ENCODE measurements at regions not wholly inside any gene's neighbourhood (a gene's known extent, or its start where the extent isn't known, plus 50 kb on each side); places are given as distances from the start of the nearest gene placed in this dataset.
"Not testable (repeated sequence)": the region's sequence is repeated elsewhere in the genome, so short reads cannot be mapped to it uniquely, and the experiment has no call there.

- H3K4me1 Mint-ChIP-seq (ENCODE audit: low read depth in 2 of 2) = no peaks in the 10 kb centered on the region
- no peaks in the 10 kb centered on the region for H3K36me3 Mint-ChIP-seq (ENCODE audit: insufficient read depth)
- no peak overlapping the region for H3K4me3 Mint-ChIP-seq
- H3K27ac Mint-ChIP-seq = no peak overlapping the region
- ATAC-seq (replicated peaks) (no peak), DNase-seq (no peak)
- no peaks in the 10 kb centered on the region for H3K9me3 Mint-ChIP-seq
- no peaks in the 10 kb centered on the region for H3K27me3 Mint-ChIP-seq
These were observed 419.4 kb downstream of the NDFIP2 start for GRCh38 chr13:79900356-79900755.

- no peaks in the 10 kb centered on the region for H3K4me1 Mint-ChIP-seq (ENCODE audit: low read depth in 2 of 2)
- DNase-seq (no peak), ATAC-seq (replicated peaks) (no peak)
- H3K36me3 Mint-ChIP-seq (ENCODE audit: insufficient read depth) = no peaks in the 10 kb centered on the region
- H3K27ac Mint-ChIP-seq = no peak overlapping the region
- H3K4me3 Mint-ChIP-seq = no peak overlapping the region
- no peaks in the 10 kb centered on the region for H3K9me3 Mint-ChIP-seq
- H3K27me3 Mint-ChIP-seq = no peaks in the 10 kb centered on the region
These were observed 418.0 kb downstream of the NDFIP2 start for GRCh38 chr13:79898996-79899395.

- DNase-seq (no peak), ATAC-seq (replicated peaks) (no peak)
- H3K36me3 Mint-ChIP-seq (ENCODE audit: insufficient read depth) = no peaks in the 10 kb centered on the region
- H3K9me3 Mint-ChIP-seq = no peaks in the 10 kb centered on the region
- H3K27ac Mint-ChIP-seq = no peak overlapping the region
- H3K4me3 Mint-ChIP-seq = no peak overlapping the region
- H3K4me1 Mint-ChIP-seq (ENCODE audit: low read depth in 2 of 2) = no peaks in the 10 kb centered on the region
- H3K27me3 Mint-ChIP-seq = no peaks in the 10 kb centered on the region
These were observed 417.4 kb downstream of the NDFIP2 start for GRCh38 chr13:79898202-79898826.

GRCh38 chr13:79896851-79897250 is 415.9 kb downstream of the NDFIP2 start:
- Mint-ChIP-seq H3K27ac (no peak overlapping the region), H3K27me3 (no peaks in the 10 kb centered on the region), H3K4me1 (ENCODE audit: low read depth in 2 of 2) (no peaks in the 10 kb centered on the region), H3K36me3 (ENCODE audit: insufficient read depth) (no peaks in the 10 kb centered on the region), H3K4me3 (no peak overlapping the region), H3K9me3 (no peaks in the 10 kb centered on the region)
- DNase-seq (no peak), ATAC-seq (replicated peaks) (no peak)

GRCh38 chr13:79895416-79895815 is 414.5 kb downstream of the NDFIP2 start:
- DNase-seq (no peak), ATAC-seq (replicated peaks) (no peak)
- H3K4me1 Mint-ChIP-seq (ENCODE audit: low read depth in 2 of 2) = no peaks in the 10 kb centered on the region
- H3K4me3 Mint-ChIP-seq = no peak overlapping the region
- H3K9me3 Mint-ChIP-seq = no peaks in the 10 kb centered on the region
- H3K36me3 Mint-ChIP-seq (ENCODE audit: insufficient read depth) = no peaks in the 10 kb centered on the region
- no peaks in the 10 kb centered on the region for H3K27me3 Mint-ChIP-seq
- H3K27ac Mint-ChIP-seq = no peak overlapping the region

- H3K4me1 Mint-ChIP-seq (ENCODE audit: low read depth in 2 of 2); DNase-seq; H3K4me3 Mint-ChIP-seq; H3K36me3 Mint-ChIP-seq (ENCODE audit: insufficient read depth); H3K27me3 Mint-ChIP-seq; H3K27ac Mint-ChIP-seq; ATAC-seq (replicated peaks): not testable (repeated sequence)
- H3K9me3 Mint-ChIP-seq = peaks cover 2 to 20% of the 10 kb centered on the region in 2 donors
These were observed 406.3 kb downstream of the NDFIP2 start for GRCh38 chr13:79887278-79887677.

GRCh38 chr13:79886601-79887000 is 405.6 kb downstream of the NDFIP2 start:
- no peak overlapping the region for H3K4me3 Mint-ChIP-seq
- no peaks in the 10 kb centered on the region for H3K36me3 Mint-ChIP-seq (ENCODE audit: insufficient read depth)
- peaks cover 2 to 20% of the 10 kb centered on the region in 2 donors for H3K9me3 Mint-ChIP-seq

GRCh38 chr13:79884890-79885289 is 403.9 kb downstream of the NDFIP2 start:
- no peak for ATAC-seq (replicated peaks)
- H3K4me3 Mint-ChIP-seq = no peak overlapping the region
- no peak overlapping the region for H3K27ac Mint-ChIP-seq
- peaks cover 4 to 17% of the 10 kb centered on the region in 2 donors for H3K9me3 Mint-ChIP-seq
- H3K36me3 Mint-ChIP-seq (ENCODE audit: insufficient read depth) = no peaks in the 10 kb centered on the region
- DNase-seq = no peak
- H3K4me1 Mint-ChIP-seq (ENCODE audit: low read depth in 2 of 2) = no peaks in the 10 kb centered on the region
- peaks cover 0 to 6% of the 10 kb centered on the region in 2 donors for H3K27me3 Mint-ChIP-seq

More at GRCh38 chr13:79886601-79887000, 405.6 kb downstream of the NDFIP2 start:
- H3K4me1 Mint-ChIP-seq (ENCODE audit: low read depth in 2 of 2) = no peaks in the 10 kb centered on the region
- ATAC-seq (replicated peaks) (no peak), DNase-seq (no peak)
- no peak overlapping the region for H3K27ac Mint-ChIP-seq
- H3K27me3 Mint-ChIP-seq = peaks cover 0 to 6% of the 10 kb centered on the region in 2 donors

GRCh38 chr13:79883216-79883615 is 402.3 kb downstream of the NDFIP2 start:
- H3K9me3 Mint-ChIP-seq = peaks cover 2 to 7% of the 10 kb centered on the region in 2 donors
- no peak for ATAC-seq (replicated peaks)
- peaks cover 0 to 6% of the 10 kb centered on the region in 2 donors for H3K27me3 Mint-ChIP-seq
- no peak overlapping the region for H3K27ac Mint-ChIP-seq
- DNase-seq = no peak
- H3K4me1 Mint-ChIP-seq (ENCODE audit: low read depth in 2 of 2) = no peaks in the 10 kb centered on the region
- H3K36me3 Mint-ChIP-seq (ENCODE audit: insufficient read depth) = no peaks in the 10 kb centered on the region
- no peak overlapping the region for H3K4me3 Mint-ChIP-seq

GRCh38 chr13:79880818-79881217 is 399.9 kb downstream of the NDFIP2 start:
- Mint-ChIP-seq H3K4me1 (ENCODE audit: low read depth in 2 of 2) (no peaks in the 10 kb centered on the region), H3K27ac (no peak overlapping the region), H3K4me3 (no peak overlapping the region), H3K9me3 (peaks cover 2 to 7% of the 10 kb centered on the region in 2 donors), H3K36me3 (ENCODE audit: insufficient read depth) (no peaks in the 10 kb centered on the region), H3K27me3 (peaks cover 0 to 6% of the 10 kb centered on the region in 2 donors)
- no peak for DNase-seq
- ATAC-seq (replicated peaks) = no peak

GRCh38 chr13:79874396-79875360 is 393.7 kb downstream of the NDFIP2 start:
- H3K4me1 Mint-ChIP-seq (ENCODE audit: low read depth in 2 of 2) = no peaks in the 10 kb centered on the region
- ATAC-seq (replicated peaks) = no peak
- no peak overlapping the region for H3K4me3 Mint-ChIP-seq
- no peaks in the 10 kb centered on the region for H3K27me3 Mint-ChIP-seq
- H3K9me3 Mint-ChIP-seq = no peaks in the 10 kb centered on the region
- no peaks in the 10 kb centered on the region for H3K36me3 Mint-ChIP-seq (ENCODE audit: insufficient read depth)
- H3K27ac Mint-ChIP-seq = no peak overlapping the region
- no peak for DNase-seq

GRCh38 chr13:79871594-79871993 is 390.6 kb downstream of the NDFIP2 start:
- Mint-ChIP-seq H3K4me3 (no peak overlapping the region), H3K36me3 (ENCODE audit: insufficient read depth) (no peaks in the 10 kb centered on the region), H3K27ac (no peak overlapping the region), H3K9me3 (peaks cover 0 to 2% of the 10 kb centered on the region in 2 donors), H3K27me3 (no peaks in the 10 kb centered on the region), H3K4me1 (ENCODE audit: low read depth in 2 of 2) (no peaks in the 10 kb centered on the region)
- DNase-seq = no peak
- ATAC-seq (replicated peaks) = no peak

- DNase-seq = no peak
- H3K36me3 Mint-ChIP-seq (ENCODE audit: insufficient read depth) = no peaks in the 10 kb centered on the region
- H3K4me3 Mint-ChIP-seq = no peak overlapping the region
- ATAC-seq (replicated peaks) = no peak
- no peak overlapping the region for H3K27ac Mint-ChIP-seq
- peaks cover 0 to 2% of the 10 kb centered on the region in 2 donors for H3K9me3 Mint-ChIP-seq
- H3K27me3 Mint-ChIP-seq = no peaks in the 10 kb centered on the region
- no peaks in the 10 kb centered on the region for H3K4me1 Mint-ChIP-seq (ENCODE audit: low read depth in 2 of 2)
These were observed 389.8 kb downstream of the NDFIP2 start for GRCh38 chr13:79870766-79871165.

GRCh38 chr13:79870123-79870522 is 389.2 kb downstream of the NDFIP2 start:
- no peak overlapping the region for H3K27ac Mint-ChIP-seq
- DNase-seq = no peak
- H3K4me3 Mint-ChIP-seq = no peak overlapping the region
- ATAC-seq (replicated peaks) = no peak
- no peaks in the 10 kb centered on the region for H3K27me3 Mint-ChIP-seq
- peaks cover 0 to 2% of the 10 kb centered on the region in 2 donors for H3K9me3 Mint-ChIP-seq
- no peaks in the 10 kb centered on the region for H3K36me3 Mint-ChIP-seq (ENCODE audit: insufficient read depth)
- no peaks in the 10 kb centered on the region for H3K4me1 Mint-ChIP-seq (ENCODE audit: low read depth in 2 of 2)
